ENCODE measurements at regions not wholly inside any gene's neighbourhood (a gene's known extent, or its start where the extent isn't known, plus 50 kb on each side); places are given as distances from the start of the nearest gene placed in this dataset.

GRCh38 chr1:5711079-5711478, 281.1 kb downstream of the NPHP4 start:
- no peak for DNase-seq

GRCh38 chr1:5709976-5710375, 282.2 kb downstream of the NPHP4 start:
- no peak for DNase-seq

GRCh38 chr1:5709461-5709975, 282.7 kb downstream of the NPHP4 start:
- peak; percentile 39 for DNase-seq

GRCh38 chr1:5708346-5709245, 283.6 kb downstream of the NPHP4 start:
- no peak for DNase-seq

GRCh38 chr1:5707566-5708345, 284.5 kb downstream of the NPHP4 start:
- no peak for DNase-seq

GRCh38 chr1:5706239-5706638, 286.0 kb downstream of the NPHP4 start:
- no peak for DNase-seq

GRCh38 chr1:5705751-5706150, 286.5 kb downstream of the NPHP4 start:
- no peak for DNase-seq

GRCh38 chr1:5704561-5705514, 287.4 kb downstream of the NPHP4 start:
- no peak for DNase-seq

GRCh38 chr1:5701642-5702041, 290.6 kb downstream of the NPHP4 start:
- DNase-seq: no peak

GRCh38 chr1:5693568-5693967, 298.7 kb downstream of the NPHP4 start:
- no peak for DNase-seq

- no peak for DNase-seq
Observed at GRCh38 chr1:5692664-5693063, 299.6 kb downstream of the NPHP4 start.

- no peak for DNase-seq
Observed at GRCh38 chr1:5691795-5692509, 300.3 kb downstream of the NPHP4 start.

- no peak for DNase-seq
Observed at GRCh38 chr1:5690898-5691297, 301.3 kb downstream of the NPHP4 start.

GRCh38 chr1:5690291-5690690, 301.9 kb downstream of the NPHP4 start:
- no peak for DNase-seq

- no peak for DNase-seq
Observed at GRCh38 chr1:5688081-5689077, 303.8 kb downstream of the NPHP4 start.

GRCh38 chr1:5686925-5687706, 305.1 kb downstream of the NPHP4 start:
- no peak for DNase-seq

GRCh38 chr1:5686195-5686594, 306.0 kb downstream of the NPHP4 start:
- DNase-seq: no peak

GRCh38 chr1:5685446-5686040, 306.7 kb downstream of the NPHP4 start:
- DNase-seq: no peak

- DNase-seq: no peak
Observed at GRCh38 chr1:5684791-5685190, 307.4 kb downstream of the NPHP4 start.

All from femur (tissue), 1 donor.